CD4-positive, CD25-positive, alpha-beta regulatory T cell (primary cell): ENCODE measurements at regions not wholly inside any gene's neighbourhood (a gene's known extent, or its start where the extent isn't known, plus 50 kb on each side); places are given as distances from the start of the nearest gene placed in this dataset.

Source experiments
- ATAC-seq, 2 donors: fragments of 150-1000 bp; cut with Tn5 transposase; one replicate each; pipeline ENCODE4 v1.10.0; 2021; ENCODE audit warnings: low read depth in 2 of 2, moderate number of reproducible peaks in 2 of 2, moderate library complexity in 1 of 2
- DNase-seq, 3 donors: peaks; one replicate each; pipeline versions ENCODE4 v3.0.0 to v3.0.0-alpha.2; 2012 to 2022; ENCODE audit warnings: mixed read lengths in 1 of 3
- H3K27ac ChIP-seq: one replicate; pipeline ENCODE4 v1.7.0; 2013; ENCODE audit warnings: mild to moderate bottlenecking, low read length; ENCODE audit not compliant: insufficient read depth, poor library complexity, severe bottlenecking
- H3K27me3 ChIP-seq: one replicate; pipeline ENCODE4 v1.7.0; 2013; ENCODE audit warnings: low read length; ENCODE audit not compliant: control insufficient read depth, insufficient read depth
- H3K36me3 ChIP-seq: one replicate; pipeline ENCODE4 v1.7.0; 2013; ENCODE audit warnings: mild to moderate bottlenecking, low read length, moderate library complexity; ENCODE audit not compliant: control insufficient read depth, insufficient read depth
- H3K4me1 ChIP-seq: 2 replicates; pipeline ENCODE4 v1.7.0; 2013; ENCODE audit warnings: mild to moderate bottlenecking, low read length; ENCODE audit not compliant: insufficient read depth, control insufficient read depth, poor library complexity, severe bottlenecking
- H3K4me3 ChIP-seq: one replicate; pipeline ENCODE4 v1.7.0; 2013; ENCODE audit warnings: low read depth, mild to moderate bottlenecking, low read length, moderate library complexity
- H3K9me3 ChIP-seq, 2 experiments: 1 replicate in 1 of 2; 2 replicates in 1 of 2; pipeline ENCODE4 v1.7.0; 2013; ENCODE audit warnings: low read length in 2 of 2, mild to moderate bottlenecking in 1 of 2, moderate library complexity in 1 of 2; ENCODE audit not compliant: control insufficient read depth in 2 of 2
- H3K27ac Mint-ChIP-seq, 3 donors: one replicate each; pipeline ENCODE4 v1.8.0; 2020 to 2022; ENCODE audit warnings: mild to moderate bottlenecking in 3 of 3, mixed read lengths in 3 of 3, moderate library complexity in 2 of 3
- H3K27me3 Mint-ChIP-seq: one replicate; pipeline ENCODE4 v1.8.0; 2022; ENCODE audit warnings: mild to moderate bottlenecking, mixed read lengths
- H3K36me3 Mint-ChIP-seq: one replicate; pipeline ENCODE4 v1.8.0; 2020; ENCODE audit warnings: mixed read lengths
- H3K4me1 Mint-ChIP-seq, 4 donors: one replicate each; pipeline ENCODE4 v1.8.0; 2020 to 2022; ENCODE audit warnings: mixed read lengths in 4 of 4, mild to moderate bottlenecking in 1 of 4
- H3K4me3 Mint-ChIP-seq, 4 donors: one replicate each; pipeline ENCODE4 v1.8.0; 2020 to 2022; ENCODE audit warnings: mild to moderate bottlenecking in 4 of 4, mixed read lengths in 4 of 4, moderate library complexity in 3 of 4
- H3K9me3 Mint-ChIP-seq, 7 donors: one replicate each; pipeline ENCODE4 v1.8.0; 2020 to 2022; ENCODE audit warnings: mixed read lengths in 7 of 7, mild to moderate bottlenecking in 3 of 7, moderate library complexity in 2 of 7

- no peak overlapping the region for H3K27ac ChIP-seq
Observed at GRCh38 chr13:63463782-63464610, 2048.3 kb upstream of the PCDH20 start.

GRCh38 chr13:63460462-63461090, 2044.9 kb upstream of the PCDH20 start:
- DNase-seq: no peak
- Histone ChIP-seq H3K36me3 (no peaks in the 10 kb centered on the region), H3K4me3 (no peak overlapping the region), H3K27me3 (no peaks in the 10 kb centered on the region), H3K4me1 (no peaks in the 10 kb centered on the region), H3K9me3 (peaks cover 3 to 19% of the 10 kb centered on the region in 2 experiments), H3K27ac (no peak overlapping the region)
- Mint-ChIP-seq H3K4me3 (no peak overlapping the region), H3K9me3 (peaks cover 0 to 18% (median 5%) of the 10 kb centered on the region in 7 donors), H3K36me3 (no peaks in the 10 kb centered on the region), H3K27me3 (no peaks in the 10 kb centered on the region), H3K27ac (no peak overlapping the region), H3K4me1 (no peaks in the 10 kb centered on the region)
- no peak for ATAC-seq

More at GRCh38 chr13:63463782-63464610, 2048.3 kb upstream of the PCDH20 start:
- H3K4me1 ChIP-seq: no peaks in the 10 kb centered on the region
- Mint-ChIP-seq H3K9me3 (peaks cover 5 to 28% (median 9%) of the 10 kb centered on the region in 7 donors), H3K36me3 (no peaks in the 10 kb centered on the region), H3K27ac (no peak overlapping the region), H3K4me1 (no peaks in the 10 kb centered on the region), H3K27me3 (no peaks in the 10 kb centered on the region), H3K4me3 (no peak overlapping the region)
- DNase-seq (no peak), ATAC-seq (no peak)
- H3K9me3 ChIP-seq: peaks cover 3 to 15% of the 10 kb centered on the region in 2 experiments
- H3K27me3 ChIP-seq: no peaks in the 10 kb centered on the region
- H3K4me3 ChIP-seq: no peak overlapping the region
- H3K36me3 ChIP-seq: no peaks in the 10 kb centered on the region

- DNase-seq (no peak), ATAC-seq (no peak)
- H3K27me3 ChIP-seq: no peaks in the 10 kb centered on the region
- H3K4me3 ChIP-seq: no peak overlapping the region
- H3K4me1 ChIP-seq: no peaks in the 10 kb centered on the region
- Mint-ChIP-seq H3K27ac (peak overlapping the region in 1 of 3 donors; percentile 43), H3K9me3 (peaks cover 0 to 18% (median 5%) of the 10 kb centered on the region in 7 donors), H3K27me3 (no peaks in the 10 kb centered on the region), H3K4me3 (no peak overlapping the region), H3K4me1 (no peaks in the 10 kb centered on the region), H3K36me3 (no peaks in the 10 kb centered on the region)
- H3K36me3 ChIP-seq: no peaks in the 10 kb centered on the region
- H3K27ac ChIP-seq: no peak overlapping the region
- peaks cover 3 to 10% of the 10 kb centered on the region in 2 experiments for H3K9me3 ChIP-seq
Observed at GRCh38 chr13:63457186-63457585, 2041.5 kb upstream of the PCDH20 start.

GRCh38 chr13:63455938-63456337, 2040.3 kb upstream of the PCDH20 start:
- H3K4me3 ChIP-seq: no peak overlapping the region
- no peaks in the 10 kb centered on the region for H3K27me3 ChIP-seq
- no peak overlapping the region for H3K27ac ChIP-seq
- Mint-ChIP-seq H3K4me1 (no peaks in the 10 kb centered on the region), H3K27ac (no peak overlapping the region), H3K9me3 (peaks cover 0 to 16% (median 5%) of the 10 kb centered on the region in 7 donors), H3K4me3 (no peak overlapping the region), H3K27me3 (no peaks in the 10 kb centered on the region), H3K36me3 (no peaks in the 10 kb centered on the region)
- no peaks in the 10 kb centered on the region for H3K4me1 ChIP-seq
- ATAC-seq: no peak
- peaks cover 3 to 10% of the 10 kb centered on the region in 2 experiments for H3K9me3 ChIP-seq
- no peak for DNase-seq
- no peaks in the 10 kb centered on the region for H3K36me3 ChIP-seq

GRCh38 chr13:63449550-63449949, 2033.9 kb upstream of the PCDH20 start:
- no peak overlapping the region for H3K27ac ChIP-seq
- Mint-ChIP-seq H3K4me1 (no peaks in the 10 kb centered on the region), H3K27me3 (no peaks in the 10 kb centered on the region), H3K36me3 (no peaks in the 10 kb centered on the region), H3K27ac (no peak overlapping the region), H3K4me3 (no peak overlapping the region), H3K9me3 (peaks cover 0 to 19% (median 4%) of the 10 kb centered on the region in 7 donors)
- no peaks in the 10 kb centered on the region for H3K4me1 ChIP-seq
- DNase-seq (no peak), ATAC-seq (no peak)
- H3K4me3 ChIP-seq: no peak overlapping the region
- H3K9me3 ChIP-seq: peaks cover 3 to 5% of the 10 kb centered on the region in 2 experiments
- H3K27me3 ChIP-seq: no peaks in the 10 kb centered on the region
- no peaks in the 10 kb centered on the region for H3K36me3 ChIP-seq

GRCh38 chr13:63448692-63449091, 2033.0 kb upstream of the PCDH20 start:
- H3K4me1 ChIP-seq: no peaks in the 10 kb centered on the region
- ATAC-seq (no peak), DNase-seq (no peak)
- peaks cover 3 to 7% of the 10 kb centered on the region in 2 experiments for H3K9me3 ChIP-seq
- H3K27me3 ChIP-seq: no peaks in the 10 kb centered on the region
- H3K4me3 ChIP-seq: no peak overlapping the region
- H3K36me3 Mint-ChIP-seq: no peaks in the 10 kb centered on the region
- no peak overlapping the region for H3K27ac ChIP-seq
- peaks cover 0 to 19% (median 4%) of the 10 kb centered on the region in 7 donors for H3K9me3 Mint-ChIP-seq
- no peaks in the 10 kb centered on the region for H3K36me3 ChIP-seq
- H3K27me3 Mint-ChIP-seq: no peaks in the 10 kb centered on the region
- no peak overlapping the region for H3K27ac Mint-ChIP-seq
- no peaks in the 10 kb centered on the region for H3K4me1 Mint-ChIP-seq
- no peak overlapping the region for H3K4me3 Mint-ChIP-seq

- no peak overlapping the region for H3K4me3 Mint-ChIP-seq
- H3K4me1 Mint-ChIP-seq: no peaks in the 10 kb centered on the region
Observed at GRCh38 chr13:63446329-63446728, 2030.7 kb upstream of the PCDH20 start.

More at GRCh38 chr13:63446329-63446728, 2030.7 kb upstream of the PCDH20 start:
- no peak overlapping the region for H3K27ac Mint-ChIP-seq
- Histone ChIP-seq H3K4me1 (no peaks in the 10 kb centered on the region), H3K4me3 (no peak overlapping the region), H3K27ac (no peak overlapping the region), H3K9me3 (peaks cover 4 to 7% of the 10 kb centered on the region in 2 experiments), H3K36me3 (no peaks in the 10 kb centered on the region), H3K27me3 (no peaks in the 10 kb centered on the region)
- no peak for DNase-seq
- peaks cover 0 to 20% (median 2%) of the 10 kb centered on the region in 7 donors for H3K9me3 Mint-ChIP-seq
- no peak for ATAC-seq
- no peaks in the 10 kb centered on the region for H3K36me3 Mint-ChIP-seq
- no peaks in the 10 kb centered on the region for H3K27me3 Mint-ChIP-seq
